Activated CD8-positive, alpha-beta T cell treated with anti-CD3 and anti-CD28 coated beads for 36 hours (primary cell): ENCODE measurements at regions not wholly inside any gene's neighbourhood (a gene's known extent, or its start where the extent isn't known, plus 50 kb on each side); places are given as distances from the start of the nearest gene placed in this dataset.

Source experiments
- ATAC-seq: fragments of 200-7000 bp; cut with Tn5 transposase; one replicate; pipeline ENCODE4 v1.10.0; 2021; ENCODE audit warnings: mild to moderate bottlenecking, moderate library complexity
- CTCF ChIA-PET: fragments of 350-600 bp; sonication (Branson Sonifier 250); formaldehyde crosslinking; loops from one replicate; lab custom pipeline; 2021; ENCODE audit warnings: antibody characterized with exemption; lab: Charles Lee
- POLR2A ChIA-PET: fragments of 350-600 bp; sonication (Branson Sonifier 250); formaldehyde crosslinking; loops from one replicate; lab custom pipeline; 2021; ENCODE audit warnings: antibody characterized with exemption; lab: Charles Lee
- DNase-seq: peaks from one replicate; pipeline ENCODE4 v3.0.0-alpha.2; 2020
- H3K27ac Mint-ChIP-seq: one replicate; pipeline ENCODE4 v1.8.0; 2021; ENCODE audit warnings: mild to moderate bottlenecking, mixed read lengths
- H3K27me3 Mint-ChIP-seq: one replicate; pipeline ENCODE4 v1.8.0; 2021; ENCODE audit warnings: mixed read lengths
- H3K36me3 Mint-ChIP-seq: one replicate; pipeline ENCODE4 v1.8.0; 2021; ENCODE audit warnings: low read depth, mixed read lengths
- H3K4me1 Mint-ChIP-seq: one replicate; pipeline ENCODE4 v1.8.0; 2021; ENCODE audit warnings: low read depth, mixed read lengths
- H3K4me3 Mint-ChIP-seq: one replicate; pipeline ENCODE4 v1.8.0; 2021; ENCODE audit warnings: mild to moderate bottlenecking, moderate library complexity, mixed read lengths
- H3K9me3 Mint-ChIP-seq: one replicate; pipeline ENCODE4 v1.8.0; 2021; ENCODE audit warnings: mixed read lengths
- CTCF ChIP-seq: fragments of 200-600 bp; IDR thresholded peaks from one replicate; pipeline ENCODE4 v1.8.0; 2022; ENCODE audit warnings: antibody characterized with exemption, mild to moderate bottlenecking
- intact Hi-C: fragments of 100-400 bp; cut with micrococcal nuclease; formaldehyde crosslinking; loops from one replicate; pipeline ENCODE4 v1.10.0; 2022

DNA sequence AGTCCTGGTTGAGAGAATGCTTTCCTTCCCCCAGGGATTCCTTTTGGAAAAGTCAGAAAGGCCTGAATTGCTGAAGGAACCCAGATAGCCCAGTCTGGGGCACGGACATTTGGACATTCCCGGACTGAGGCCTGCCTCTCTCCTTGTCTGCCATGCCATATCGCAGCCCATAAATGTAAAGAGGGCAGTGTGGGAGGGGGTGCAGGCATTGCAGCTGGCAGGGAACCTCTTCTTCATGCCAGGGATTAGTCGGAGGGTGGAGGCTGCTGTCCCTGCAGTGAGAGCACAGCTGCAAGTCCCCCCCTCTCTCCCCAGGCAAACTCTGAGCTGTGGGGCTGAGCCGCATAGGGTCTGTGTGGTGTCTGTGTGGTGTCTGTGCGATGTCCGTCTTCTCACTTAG is 486.0 kb upstream of the MKI67 start:
- DNase-seq (no peak), ATAC-seq (no peak)
- H3K27me3 Mint-ChIP-seq = no peaks in the 10 kb centered on the region
- no peaks in the 10 kb centered on the region for H3K9me3 Mint-ChIP-seq
- no peak overlapping the region for H3K27ac Mint-ChIP-seq
- no peaks in the 10 kb centered on the region for H3K4me1 Mint-ChIP-seq
- TF ChIP-seq CTCF = no peak
- H3K36me3 Mint-ChIP-seq = no peaks in the 10 kb centered on the region
- POLR2A ChIA-PET = no interaction called here
- no peak overlapping the region for H3K4me3 Mint-ChIP-seq
- CTCF ChIA-PET = no interaction called here
- intact Hi-C loops = no loop called here

DNA sequence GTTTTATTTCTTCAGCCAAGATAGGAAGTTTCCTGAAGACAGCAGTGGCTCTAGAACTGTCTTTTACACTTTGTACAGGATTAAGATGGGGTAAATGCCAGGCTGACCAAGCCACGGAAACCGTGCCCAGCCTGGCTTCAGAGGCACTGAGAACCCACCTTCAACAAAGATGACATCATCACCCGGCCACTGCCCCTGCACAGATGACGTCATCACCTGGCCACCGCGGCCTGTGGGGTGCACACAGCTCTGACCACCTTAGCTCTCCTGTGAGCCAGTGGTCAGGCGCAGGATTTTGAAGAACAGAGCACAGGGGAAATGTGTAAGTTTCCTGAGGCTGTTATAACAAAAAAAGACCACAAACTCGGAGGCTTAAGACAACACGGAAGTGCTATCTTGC is 486.4 kb upstream of the MKI67 start:
- no peak overlapping the region for H3K4me3 Mint-ChIP-seq
- ChIA-PET CTCF (no interaction called here), POLR2A (no interaction called here)
- no peaks in the 10 kb centered on the region for H3K27me3 Mint-ChIP-seq
- no peak for DNase-seq
- H3K4me1 Mint-ChIP-seq = no peaks in the 10 kb centered on the region
- ATAC-seq = no peak
- intact Hi-C loops = no loop called here
- no peaks in the 10 kb centered on the region for H3K9me3 Mint-ChIP-seq
- H3K36me3 Mint-ChIP-seq = no peaks in the 10 kb centered on the region
- no peak overlapping the region for H3K27ac Mint-ChIP-seq
- no peak for TF ChIP-seq CTCF

- DNase-seq = no peak
- POLR2A ChIA-PET = no interaction called here
- Mint-ChIP-seq H3K4me1 (no peaks in the 10 kb centered on the region), H3K27ac (no peak overlapping the region), H3K9me3 (no peaks in the 10 kb centered on the region), H3K36me3 (no peaks in the 10 kb centered on the region), H3K27me3 (no peaks in the 10 kb centered on the region), H3K4me3 (no peak overlapping the region)
- CTCF ChIA-PET = no interaction called here
- no peak for TF ChIP-seq CTCF
- no peak for ATAC-seq
- intact Hi-C loops = no loop called here
Observed at GRCh38 chr10:128614016-128614605, 487.9 kb upstream of the MKI67 start.

GRCh38 chr10:128614802-128615553 is 488.8 kb upstream of the MKI67 start:
- Mint-ChIP-seq H3K36me3 (no peaks in the 10 kb centered on the region), H3K27ac (no peak overlapping the region), H3K4me1 (no peaks in the 10 kb centered on the region), H3K4me3 (no peak overlapping the region), H3K27me3 (no peaks in the 10 kb centered on the region), H3K9me3 (no peaks in the 10 kb centered on the region)
- ChIA-PET CTCF (no interaction called here), POLR2A (no interaction called here)
- intact Hi-C loops = no loop called here
- DNase-seq (no peak), ATAC-seq (no peak)
- TF ChIP-seq CTCF = no peak

- H3K27ac Mint-ChIP-seq = no peak overlapping the region
- no peak overlapping the region for H3K4me3 Mint-ChIP-seq
- ChIA-PET CTCF (no interaction called here), POLR2A (no interaction called here)
- DNase-seq (no peak), ATAC-seq (no peak)
- no peaks in the 10 kb centered on the region for H3K27me3 Mint-ChIP-seq
- intact Hi-C loops = no loop called here
- no peaks in the 10 kb centered on the region for H3K9me3 Mint-ChIP-seq
- H3K4me1 Mint-ChIP-seq = no peaks in the 10 kb centered on the region
- H3K36me3 Mint-ChIP-seq = no peaks in the 10 kb centered on the region
- no peak for TF ChIP-seq CTCF
Observed at GRCh38 chr10:128617532-128617931, 491.3 kb upstream of the MKI67 start.
